ENCODE measurements at regions not wholly inside any gene's neighbourhood (a gene's known extent, or its start where the extent isn't known, plus 50 kb on each side); places are given as distances from the start of the nearest gene placed in this dataset.
"Not testable (repeated sequence)": the region's sequence is repeated elsewhere in the genome, so short reads cannot be mapped to it uniquely, and the experiment has no call there.

- not testable (repeated sequence) for H3K4me3 Mint-ChIP-seq; H3K36me3 Mint-ChIP-seq; H3K27ac Mint-ChIP-seq; H3K4me1 Mint-ChIP-seq (ENCODE audit: low read depth in 2 of 2); DNase-seq (ENCODE audit: low spot score); ATAC-seq; H3K27me3 Mint-ChIP-seq; H3K9me3 Mint-ChIP-seq
Observed at GRCh38 chr5:130746641-130747040, 418.4 kb downstream of the HINT1 start.

- ATAC-seq: no peak
- no peaks in the 10 kb centered on the region for H3K36me3 Mint-ChIP-seq
- H3K9me3 Mint-ChIP-seq: peaks cover 9% of the 10 kb centered on the region
- no peak overlapping the region for H3K27ac Mint-ChIP-seq
- no peak overlapping the region for H3K4me3 Mint-ChIP-seq
- H3K4me1 Mint-ChIP-seq (ENCODE audit: low read depth in 2 of 2): no peaks in the 10 kb centered on the region
- no peak for DNase-seq (ENCODE audit: low spot score)
- no peaks in the 10 kb centered on the region for H3K27me3 Mint-ChIP-seq
Observed at GRCh38 chr5:130743092-130743491, 422.0 kb downstream of the HINT1 start.

GRCh38 chr5:130740047-130740569, 424.9 kb downstream of the HINT1 start:
- H3K4me1 Mint-ChIP-seq (ENCODE audit: low read depth in 2 of 2): no peaks in the 10 kb centered on the region
- no peak overlapping the region for H3K27ac Mint-ChIP-seq
- H3K4me3 Mint-ChIP-seq: no peak overlapping the region
- no peaks in the 10 kb centered on the region for H3K36me3 Mint-ChIP-seq
- ATAC-seq (no peak), DNase-seq (ENCODE audit: low spot score) (no peak)
- no peaks in the 10 kb centered on the region for H3K27me3 Mint-ChIP-seq
- peaks cover 4% of the 10 kb centered on the region for H3K9me3 Mint-ChIP-seq

- no peaks in the 10 kb centered on the region for H3K27me3 Mint-ChIP-seq
- H3K4me3 Mint-ChIP-seq: no peak overlapping the region
- H3K9me3 Mint-ChIP-seq: peaks cover 7% of the 10 kb centered on the region
- ATAC-seq (no peak), DNase-seq (ENCODE audit: low spot score) (no peak)
- H3K36me3 Mint-ChIP-seq: peaks cover 10% of the 10 kb centered on the region
- no peak overlapping the region for H3K27ac Mint-ChIP-seq
- H3K4me1 Mint-ChIP-seq (ENCODE audit: low read depth in 2 of 2): no peaks in the 10 kb centered on the region
Observed at GRCh38 chr5:130731839-130732238, 433.2 kb downstream of the HINT1 start.

- H3K27me3 Mint-ChIP-seq: no peaks in the 10 kb centered on the region
- H3K36me3 Mint-ChIP-seq: peaks cover 10% of the 10 kb centered on the region
- ATAC-seq (no peak), DNase-seq (ENCODE audit: low spot score) (no peak)
- H3K4me3 Mint-ChIP-seq: no peak overlapping the region
- H3K9me3 Mint-ChIP-seq: peaks cover 7% of the 10 kb centered on the region
- no peak overlapping the region for H3K27ac Mint-ChIP-seq
- H3K4me1 Mint-ChIP-seq (ENCODE audit: low read depth in 2 of 2): no peaks in the 10 kb centered on the region
Observed at GRCh38 chr5:130729541-130729940, 435.5 kb downstream of the HINT1 start.

- peaks cover 0 to 5% of the 10 kb centered on the region in 2 donors for H3K27me3 Mint-ChIP-seq
- no peak for DNase-seq (ENCODE audit: low spot score)
- H3K4me3 Mint-ChIP-seq: no peak overlapping the region
- ATAC-seq: no peak
- H3K4me1 Mint-ChIP-seq (ENCODE audit: low read depth in 2 of 2): no peaks in the 10 kb centered on the region
- H3K9me3 Mint-ChIP-seq: peaks cover 7% of the 10 kb centered on the region
- H3K27ac Mint-ChIP-seq: no peak overlapping the region
- H3K36me3 Mint-ChIP-seq: peaks cover 10% of the 10 kb centered on the region
Observed at GRCh38 chr5:130727830-130728229, 437.2 kb downstream of the HINT1 start.

GRCh38 chr5:130724658-130725057, 440.4 kb downstream of the HINT1 start:
- Mint-ChIP-seq H3K27ac (no peak overlapping the region), H3K27me3 (peaks cover 0 to 10% of the 10 kb centered on the region in 2 donors), H3K4me1 (ENCODE audit: low read depth in 2 of 2) (no peaks in the 10 kb centered on the region), H3K9me3 (no peaks in the 10 kb centered on the region), H3K36me3 (no peaks in the 10 kb centered on the region), H3K4me3 (no peak overlapping the region)
- ATAC-seq: no peak
- no peak for DNase-seq (ENCODE audit: low spot score)

- H3K9me3 Mint-ChIP-seq: no peaks in the 10 kb centered on the region
- H3K27ac Mint-ChIP-seq: no peak overlapping the region
- DNase-seq (ENCODE audit: low spot score) (no peak), ATAC-seq (no peak)
- H3K4me3 Mint-ChIP-seq: no peak overlapping the region
- H3K36me3 Mint-ChIP-seq: no peaks in the 10 kb centered on the region
- no peaks in the 10 kb centered on the region for H3K4me1 Mint-ChIP-seq (ENCODE audit: low read depth in 2 of 2)
- peaks cover 0 to 15% of the 10 kb centered on the region in 2 donors for H3K27me3 Mint-ChIP-seq
Observed at GRCh38 chr5:130720355-130720754, 444.7 kb downstream of the HINT1 start.

GRCh38 chr5:130715541-130715940, 449.5 kb downstream of the HINT1 start:
- H3K9me3 Mint-ChIP-seq: no peaks in the 10 kb centered on the region
- H3K27ac Mint-ChIP-seq: no peak overlapping the region
- peaks cover 0 to 14% of the 10 kb centered on the region in 2 donors for H3K27me3 Mint-ChIP-seq
- DNase-seq (ENCODE audit: low spot score) (no peak), ATAC-seq (no peak)
- H3K4me3 Mint-ChIP-seq: no peak overlapping the region
- H3K36me3 Mint-ChIP-seq: no peaks in the 10 kb centered on the region
- no peaks in the 10 kb centered on the region for H3K4me1 Mint-ChIP-seq (ENCODE audit: low read depth in 2 of 2)

GRCh38 chr5:130714200-130714599, 450.9 kb downstream of the HINT1 start:
- no peaks in the 10 kb centered on the region for H3K9me3 Mint-ChIP-seq
- no peak overlapping the region for H3K27ac Mint-ChIP-seq
- H3K36me3 Mint-ChIP-seq: no peaks in the 10 kb centered on the region
- H3K4me3 Mint-ChIP-seq: no peak overlapping the region
- H3K4me1 Mint-ChIP-seq (ENCODE audit: low read depth in 2 of 2): no peaks in the 10 kb centered on the region
- H3K27me3 Mint-ChIP-seq: peaks cover 0 to 19% of the 10 kb centered on the region in 2 donors
- DNase-seq (ENCODE audit: low spot score) (no peak), ATAC-seq (no peak)

- Mint-ChIP-seq H3K9me3 (no peaks in the 10 kb centered on the region), H3K4me1 (ENCODE audit: low read depth in 2 of 2) (no peaks in the 10 kb centered on the region), H3K36me3 (no peaks in the 10 kb centered on the region), H3K27ac (no peak overlapping the region), H3K4me3 (no peak overlapping the region), H3K27me3 (peaks cover 0 to 19% of the 10 kb centered on the region in 2 donors)
- no peak for DNase-seq (ENCODE audit: low spot score)
- ATAC-seq: no peak
Observed at GRCh38 chr5:130712324-130712723, 452.7 kb downstream of the HINT1 start.

- no peaks in the 10 kb centered on the region for H3K9me3 Mint-ChIP-seq
Observed at GRCh38 chr5:130710596-130710995, 454.5 kb downstream of the HINT1 start.

GRCh38 chr5:130708754-130709153, 456.3 kb downstream of the HINT1 start:
- H3K4me1 Mint-ChIP-seq (ENCODE audit: low read depth in 2 of 2): no peaks in the 10 kb centered on the region
- H3K9me3 Mint-ChIP-seq: no peaks in the 10 kb centered on the region
- no peak overlapping the region for H3K4me3 Mint-ChIP-seq
- no peak overlapping the region for H3K27ac Mint-ChIP-seq
- H3K27me3 Mint-ChIP-seq: peaks cover 0 to 19% of the 10 kb centered on the region in 2 donors
- DNase-seq (ENCODE audit: low spot score): no peak
- no peaks in the 10 kb centered on the region for H3K36me3 Mint-ChIP-seq
- no peak for ATAC-seq

More at GRCh38 chr5:130710596-130710995, 454.5 kb downstream of the HINT1 start:
- ATAC-seq (no peak), DNase-seq (ENCODE audit: low spot score) (no peak)
- H3K27me3 Mint-ChIP-seq: peaks cover 0 to 19% of the 10 kb centered on the region in 2 donors
- H3K4me3 Mint-ChIP-seq: no peak overlapping the region
- H3K36me3 Mint-ChIP-seq: no peaks in the 10 kb centered on the region
- H3K27ac Mint-ChIP-seq: no peak overlapping the region
- H3K4me1 Mint-ChIP-seq (ENCODE audit: low read depth in 2 of 2): no peaks in the 10 kb centered on the region

- Mint-ChIP-seq H3K4me1 (ENCODE audit: low read depth in 2 of 2) (no peaks in the 10 kb centered on the region), H3K9me3 (no peaks in the 10 kb centered on the region), H3K4me3 (no peak overlapping the region), H3K27me3 (peaks cover 0 to 23% of the 10 kb centered on the region in 2 donors), H3K27ac (no peak overlapping the region), H3K36me3 (no peaks in the 10 kb centered on the region)
- DNase-seq (ENCODE audit: low spot score) (no peak), ATAC-seq (no peak)
Observed at GRCh38 chr5:130706696-130707095, 458.4 kb downstream of the HINT1 start.

- no peak overlapping the region for H3K4me3 Mint-ChIP-seq
- H3K9me3 Mint-ChIP-seq: no peaks in the 10 kb centered on the region
- no peaks in the 10 kb centered on the region for H3K36me3 Mint-ChIP-seq
- DNase-seq (ENCODE audit: low spot score): no peak
- H3K27ac Mint-ChIP-seq: no peak overlapping the region
- peaks cover 0 to 14% of the 10 kb centered on the region in 2 donors for H3K27me3 Mint-ChIP-seq
- ATAC-seq: no peak
- H3K4me1 Mint-ChIP-seq (ENCODE audit: low read depth in 2 of 2): no peaks in the 10 kb centered on the region
Observed at GRCh38 chr5:130705368-130705767, 459.7 kb downstream of the HINT1 start.

Measured in natural killer cell treated with Interleukin-12 subunit alpha and Interleukin-12 subunit beta and Interleukin-15 and Interleukin-18, amount 100 ng/mL, for 72 hours (primary cell).